A673 (cell line): ENCODE measurements at regions not wholly inside any gene's neighbourhood (a gene's known extent, or its start where the extent isn't known, plus 50 kb on each side); places are given as distances from the start of the nearest gene placed in this dataset.

ENCODE experiments used
- BruUV-seq: library from RNA; stranded (reverse); fragments of 400-500 nt; replicated peaks from 2 replicates; lab custom pipeline; 2021; lab: Mats Ljungman, UMichigan
- CTCF ChIA-PET: fragments of 300-600 bp; sonication (Branson Sonifier 250); formaldehyde crosslinking; loops from one replicate; lab custom pipeline; 2022; ENCODE audit warnings: antibody characterized with exemption; lab: Charles Lee
- POLR2A ChIA-PET: fragments of 300-600 bp; sonication (Branson Sonifier 250); formaldehyde crosslinking; loops from one replicate; lab custom pipeline; 2022; ENCODE audit warnings: antibody characterized with exemption; ENCODE audit not compliant: low non-redundant PET; lab: Charles Lee
- DNase-seq: peaks from one replicate; pipeline ENCODE4 v3.0.0-alpha.2; 2015; ENCODE audit warnings: low spot score
- H3K27ac ChIP-seq: fragments of 200-600 bp; sonication (generic); 2 replicates; pipeline ENCODE4 v1.5.1; 2016; ENCODE audit warnings: mixed run types, low read depth, mild to moderate bottlenecking, mixed read lengths, antibody characterized with exemption, low read length; ENCODE audit not compliant: poor library complexity, severe bottlenecking
- H3K27me3 ChIP-seq: fragments of 200-600 bp; sonication (generic); replicated peaks from 2 replicates; pipeline ENCODE4 v1.6.1; 2017; ENCODE audit warnings: mixed run types, low read depth, mild to moderate bottlenecking, mixed read lengths, antibody characterized with exemption, low read length; ENCODE audit not compliant: insufficient read depth, poor library complexity
- H3K36me3 ChIP-seq: fragments of 200-600 bp; sonication (generic); 2 replicates; pipeline ENCODE4 v1.6.1; 2016; ENCODE audit warnings: mixed run types, mild to moderate bottlenecking, mixed read lengths, antibody characterized with exemption, low read length; ENCODE audit not compliant: insufficient read depth, poor library complexity, severe bottlenecking
- H3K4me1 ChIP-seq: fragments of 200-600 bp; sonication (generic); 2 replicates; pipeline ENCODE4 v1.6.1; 2017; ENCODE audit warnings: mixed run types, mild to moderate bottlenecking, mixed read lengths, antibody characterized with exemption, low read length; ENCODE audit not compliant: insufficient read depth, poor library complexity, severe bottlenecking
- H3K4me3 ChIP-seq: fragments of 200-600 bp; sonication (generic); 2 replicates; pipeline ENCODE4 v1.5.1; 2016; ENCODE audit warnings: low read depth, mixed run types, mild to moderate bottlenecking, mixed read lengths, low read length; ENCODE audit not compliant: poor library complexity, severe bottlenecking
- H3K9me3 ChIP-seq: fragments of 200-600 bp; sonication (generic); 2 replicates; pipeline ENCODE4 v1.6.1; 2016; ENCODE audit warnings: mixed run types, low read depth, mild to moderate bottlenecking, mixed read lengths, antibody characterized with exemption, low read length; ENCODE audit not compliant: poor library complexity, severe bottlenecking
- EZH2 ChIP-seq: fragments of 200-600 bp; sonication (generic); IDR thresholded peaks from 2 replicates; pipeline ENCODE4 v1.6.1; 2017; ENCODE audit warnings: borderline replicate concordance, low read depth, mild to moderate bottlenecking, mixed read lengths, antibody characterized with exemption, low read length; ENCODE audit not compliant: poor library complexity, severe bottlenecking
- intact Hi-C: fragments of 100-400 bp; cut with micrococcal nuclease; formaldehyde crosslinking; loops from one replicate; pipeline ENCODE4 v1.10.0; 2022; ENCODE audit not compliant: unreplicated experiment
- TF ChIP-seq, protein P1 (sequence below): fragments of 300-800, 200-600 bp; sonication (generic); conservative IDR thresholded peaks from 2 replicates; pipeline ENCODE4 v1.5.1; 2017; ENCODE audit warnings: low read depth, mild to moderate bottlenecking, antibody characterized with exemption, low read length, moderate library complexity, mixed read lengths

DNA sequence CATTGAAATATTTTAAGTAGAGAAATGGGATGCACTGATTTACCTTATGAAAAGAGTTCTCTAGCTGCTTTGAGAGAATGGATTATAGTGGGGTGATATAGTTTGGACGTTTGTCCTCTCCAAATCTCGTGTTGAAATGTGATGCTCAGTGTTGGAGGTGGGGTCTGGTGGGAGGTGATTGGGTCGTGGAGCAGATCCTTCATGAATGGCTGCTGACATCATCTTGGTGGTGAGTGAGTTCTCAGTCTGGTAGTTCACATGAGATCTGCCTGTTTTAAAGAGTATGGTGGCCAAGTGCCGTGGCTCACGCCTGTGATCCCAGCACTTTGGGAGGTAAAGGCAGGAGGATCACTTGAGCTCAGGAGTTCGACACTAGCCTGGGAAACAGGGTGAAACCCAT is 58.7 kb upstream of the SH3RF3 start:
- ChIA-PET CTCF (no interaction called here), POLR2A (no interaction called here)
- no peaks in the 10 kb centered on the region for H3K27me3 ChIP-seq
- H3K36me3 ChIP-seq, result no peaks in the 10 kb centered on the region
- peaks cover 3% of the 10 kb centered on the region for H3K4me1 ChIP-seq
- H3K9me3 ChIP-seq, result no peaks in the 10 kb centered on the region
- H3K27ac ChIP-seq, result no peak overlapping the region
- no peak for TF ChIP-seq EZH2
- TF ChIP-seq, protein P1, sequence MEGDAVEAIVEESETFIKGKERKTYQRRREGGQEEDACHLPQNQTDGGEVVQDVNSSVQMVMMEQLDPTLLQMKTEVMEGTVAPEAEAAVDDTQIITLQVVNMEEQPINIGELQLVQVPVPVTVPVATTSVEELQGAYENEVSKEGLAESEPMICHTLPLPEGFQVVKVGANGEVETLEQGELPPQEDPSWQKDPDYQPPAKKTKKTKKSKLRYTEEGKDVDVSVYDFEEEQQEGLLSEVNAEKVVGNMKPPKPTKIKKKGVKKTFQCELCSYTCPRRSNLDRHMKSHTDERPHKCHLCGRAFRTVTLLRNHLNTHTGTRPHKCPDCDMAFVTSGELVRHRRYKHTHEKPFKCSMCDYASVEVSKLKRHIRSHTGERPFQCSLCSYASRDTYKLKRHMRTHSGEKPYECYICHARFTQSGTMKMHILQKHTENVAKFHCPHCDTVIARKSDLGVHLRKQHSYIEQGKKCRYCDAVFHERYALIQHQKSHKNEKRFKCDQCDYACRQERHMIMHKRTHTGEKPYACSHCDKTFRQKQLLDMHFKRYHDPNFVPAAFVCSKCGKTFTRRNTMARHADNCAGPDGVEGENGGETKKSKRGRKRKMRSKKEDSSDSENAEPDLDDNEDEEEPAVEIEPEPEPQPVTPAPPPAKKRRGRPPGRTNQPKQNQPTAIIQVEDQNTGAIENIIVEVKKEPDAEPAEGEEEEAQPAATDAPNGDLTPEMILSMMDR, result no peak
- intact Hi-C loops, result no loop called here
- no peak for DNase-seq
- no peak overlapping the region for H3K4me3 ChIP-seq
- BruUV-seq, result no TSS peak

DNA sequence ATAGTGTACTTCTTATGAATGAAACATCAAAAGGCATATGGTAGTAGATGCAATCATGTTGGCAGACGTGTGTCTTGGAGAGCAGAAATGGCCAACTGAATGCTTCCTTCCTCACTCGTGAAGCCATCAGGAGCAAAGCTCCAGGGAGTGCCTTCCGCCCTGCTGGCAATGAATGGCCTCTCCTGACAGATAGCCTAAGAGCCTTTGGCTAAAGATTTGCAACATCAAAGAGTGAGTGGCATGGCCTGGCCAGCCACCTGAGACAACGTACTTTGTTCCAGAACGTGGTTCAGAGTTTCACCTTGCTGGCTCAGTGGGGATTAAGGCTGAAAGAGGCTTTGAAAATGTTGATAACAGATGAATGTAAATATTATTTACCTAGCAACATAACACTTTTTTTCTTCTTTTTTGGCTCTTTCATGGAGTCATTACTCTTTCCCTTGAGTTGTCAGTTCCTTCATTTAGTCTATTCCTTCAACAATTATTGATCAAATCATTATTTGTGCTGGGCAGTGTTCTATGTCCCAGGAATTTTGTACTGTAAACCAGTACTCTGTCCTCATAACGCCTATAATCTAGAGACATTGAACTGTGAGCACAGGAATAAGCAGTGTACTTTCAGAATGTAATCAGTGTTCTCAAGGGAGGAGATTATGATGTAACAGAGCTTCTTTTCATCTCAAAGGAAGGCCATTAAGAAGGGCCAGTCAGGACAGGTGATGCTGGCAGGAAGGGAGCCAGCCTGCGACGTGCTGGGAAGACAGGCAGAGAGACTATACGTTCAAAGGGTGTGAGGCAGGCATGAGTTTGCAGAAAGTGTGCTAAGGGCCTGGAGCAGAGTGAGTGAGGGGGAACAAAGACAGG is 59.4 kb upstream of the SH3RF3 start:
- H3K9me3 ChIP-seq, result no peaks in the 10 kb centered on the region
- ChIA-PET CTCF (no interaction called here), POLR2A (no interaction called here)
- H3K4me1 ChIP-seq, result peaks cover 3% of the 10 kb centered on the region
- no peak for DNase-seq
- H3K27me3 ChIP-seq, result no peaks in the 10 kb centered on the region
- H3K27ac ChIP-seq, result no peak overlapping the region
- H3K36me3 ChIP-seq, result no peaks in the 10 kb centered on the region
- H3K4me3 ChIP-seq, result no peak overlapping the region
- intact Hi-C loops, result no loop called here
- no peak for TF ChIP-seq EZH2
- TF ChIP-seq, protein P1, result no peak
- no TSS peak for BruUV-seq

DNA sequence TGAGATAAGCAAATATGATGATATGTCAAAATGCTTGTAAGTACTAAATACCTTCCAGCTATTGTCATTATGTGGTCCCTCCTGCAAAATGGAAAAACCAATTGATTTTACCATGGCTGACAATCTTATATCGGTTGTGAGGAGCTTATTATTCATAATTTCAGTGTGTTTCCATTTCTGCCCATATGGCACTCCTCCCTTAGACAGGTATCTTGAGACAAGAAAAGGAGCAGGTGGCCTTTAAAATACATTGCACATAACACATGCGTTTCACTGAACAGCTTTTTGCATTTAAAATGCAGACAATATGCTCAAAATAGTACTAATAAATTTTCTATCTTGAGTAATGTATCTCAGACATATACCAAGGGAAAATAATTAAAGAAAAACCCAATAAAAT is 60.2 kb upstream of the SH3RF3 start:
- H3K36me3 ChIP-seq, result no peaks in the 10 kb centered on the region
- no peaks in the 10 kb centered on the region for H3K27me3 ChIP-seq
- no peaks in the 10 kb centered on the region for H3K9me3 ChIP-seq
- POLR2A ChIA-PET, result no interaction called here
- no TSS peak for BruUV-seq
- no peak overlapping the region for H3K4me3 ChIP-seq
- no peak overlapping the region for H3K27ac ChIP-seq
- no peak for TF ChIP-seq EZH2
- TF ChIP-seq, protein P1, result no peak
- CTCF ChIA-PET, result no interaction called here
- H3K4me1 ChIP-seq, result peaks cover 3% of the 10 kb centered on the region
- DNase-seq, result no peak
- intact Hi-C loops, result no loop called here
